ENCODE measurements at regions not wholly inside any gene's neighbourhood (a gene's known extent, or its start where the extent isn't known, plus 50 kb on each side); places are given as distances from the start of the nearest gene placed in this dataset.

- intact Hi-C loops (cut with DNase I) = no loop called here
- H3K36me3 ChIP-seq = no peaks in the 10 kb centered on the region
- WGBS, 3 donors = 93 to 96% (median 95%) methylated on average over 2 of the region's 2 CpGs
Observed at GRCh38 chr7:81408728-81409127, 361.1 kb downstream of the HGF start.

GRCh38 chr7:81407094-81407493, 362.8 kb downstream of the HGF start:
- no peak overlapping the region for H3K4me3 ChIP-seq
- no peaks in the 10 kb centered on the region for H3K4me1 ChIP-seq (ENCODE audit: insufficient read depth)
- TF ChIP-seq CTCF (IDR thresholded peaks at IDR 0.05) = no peak
- no peak for TF ChIP-seq EP300 (IDR thresholded peaks at IDR 0.05)
- no peak for TF ChIP-seq POLR2A (IDR thresholded peaks at IDR 0.05)
- intact Hi-C loops (cut with DNase I) = no loop called here
- DNase-seq = no peak
- no peaks in the 10 kb centered on the region for H3K27me3 ChIP-seq
- H3K9me3 ChIP-seq = no peaks in the 10 kb centered on the region
- H3K36me3 ChIP-seq = no peaks in the 10 kb centered on the region
- WGBS, 3 donors = 94 to 97% (median 96%) methylated on average over 2 of the region's 2 CpGs
- no peak overlapping the region for H3K27ac ChIP-seq

More at GRCh38 chr7:81408728-81409127, 361.1 kb downstream of the HGF start:
- H3K9me3 ChIP-seq = no peaks in the 10 kb centered on the region
- H3K4me1 ChIP-seq (ENCODE audit: insufficient read depth) = no peaks in the 10 kb centered on the region
- no peak overlapping the region for H3K27ac ChIP-seq
- TF ChIP-seq CTCF (IDR thresholded peaks at IDR 0.05) (no peak), EP300 (IDR thresholded peaks at IDR 0.05) (no peak), POLR2A (IDR thresholded peaks at IDR 0.05) (no peak)
- H3K4me3 ChIP-seq = no peak overlapping the region
- H3K27me3 ChIP-seq = no peaks in the 10 kb centered on the region
- no peak for DNase-seq

- H3K36me3 ChIP-seq = no peaks in the 10 kb centered on the region
- 90 to 98% (median 97%) methylated on average over 2 of the region's 2 CpGs for WGBS, 3 donors
- DNase-seq = no peak
- H3K4me3 ChIP-seq = no peak overlapping the region
- no peaks in the 10 kb centered on the region for H3K27me3 ChIP-seq
- no peak for TF ChIP-seq POLR2A (IDR thresholded peaks at IDR 0.05)
- TF ChIP-seq CTCF (IDR thresholded peaks at IDR 0.05) = no peak
- TF ChIP-seq EP300 (IDR thresholded peaks at IDR 0.05) = no peak
- no peaks in the 10 kb centered on the region for H3K9me3 ChIP-seq
- no peaks in the 10 kb centered on the region for H3K4me1 ChIP-seq (ENCODE audit: insufficient read depth)
- no peak overlapping the region for H3K27ac ChIP-seq
- intact Hi-C loops (cut with DNase I) = no loop called here
Observed at GRCh38 chr7:81404669-81405068, 365.2 kb downstream of the HGF start.

GRCh38 chr7:81402227-81402626, 367.6 kb downstream of the HGF start:
- no peaks in the 10 kb centered on the region for H3K4me1 ChIP-seq (ENCODE audit: insufficient read depth)
- no peaks in the 10 kb centered on the region for H3K9me3 ChIP-seq
- TF ChIP-seq POLR2A (IDR thresholded peaks at IDR 0.05) (no peak), CTCF (IDR thresholded peaks at IDR 0.05) (no peak), EP300 (IDR thresholded peaks at IDR 0.05) (no peak)
- DNase-seq = no peak
- 66 to 84% (median 70%) methylated on average over 1 of the region's 1 CpG for WGBS, 3 donors
- H3K36me3 ChIP-seq = no peaks in the 10 kb centered on the region
- intact Hi-C loops (cut with DNase I) = no loop called here
- no peak overlapping the region for H3K27ac ChIP-seq
- no peaks in the 10 kb centered on the region for H3K27me3 ChIP-seq
- H3K4me3 ChIP-seq = no peak overlapping the region

- H3K36me3 ChIP-seq = no peaks in the 10 kb centered on the region
- TF ChIP-seq EP300 (IDR thresholded peaks at IDR 0.05) = no peak
- no peaks in the 10 kb centered on the region for H3K4me1 ChIP-seq (ENCODE audit: insufficient read depth)
- H3K9me3 ChIP-seq = no peaks in the 10 kb centered on the region
- no peak overlapping the region for H3K4me3 ChIP-seq
- H3K27ac ChIP-seq = no peak overlapping the region
- DNase-seq = no peak
- intact Hi-C loops (cut with DNase I) = no loop called here
- no peaks in the 10 kb centered on the region for H3K27me3 ChIP-seq
- WGBS, 3 donors = 29 to 33% (median 30%) methylated on average over 3 of the region's 3 CpGs
Observed at GRCh38 chr7:81399471-81399870, 370.4 kb downstream of the HGF start.

Data from ovary (tissue), 7 donors.